ENCODE measurements at regions not wholly inside any gene's neighbourhood (a gene's known extent, or its start where the extent isn't known, plus 50 kb on each side); places are given as distances from the start of the nearest gene placed in this dataset.

- no peak for TF ChIP-seq CTCF (IDR thresholded peaks at IDR 0.05; ENCODE audit: low read depth, low read length)
- H3K9me3 ChIP-seq (ENCODE audit: control insufficient read depth, insufficient read depth, low read length) = no peaks in the 10 kb centered on the region
- ChIA-PET POLR2A (no interaction called here), CTCF (no interaction called here)
- no peak overlapping the region for H3K4me3 ChIP-seq (ENCODE audit: low read depth, low read length)
- no peaks in the 10 kb centered on the region for H3K27me3 ChIP-seq (ENCODE audit: control insufficient read depth, insufficient read depth, low read length)
- H3K27ac ChIP-seq (ENCODE audit: low read depth, low read length) = no peak overlapping the region
- DNase-seq (ENCODE audit: low read depth, low spot score) = no peak
Measured at GRCh38 chr2:176844461-176844860, 368.1 kb upstream of the HNRNPA3 start.

- Histone ChIP-seq H3K4me3 (ENCODE audit: low read depth, low read length) (no peak overlapping the region), H3K27me3 (ENCODE audit: control insufficient read depth, insufficient read depth, low read length) (no peaks in the 10 kb centered on the region), H3K9me3 (ENCODE audit: control insufficient read depth, insufficient read depth, low read length) (no peaks in the 10 kb centered on the region), H3K27ac (ENCODE audit: low read depth, low read length) (no peak overlapping the region)
- POLR2A ChIA-PET = no interaction called here
- TF ChIP-seq CTCF (IDR thresholded peaks at IDR 0.05; ENCODE audit: low read depth, low read length) = no peak
- CTCF ChIA-PET = no interaction called here
- DNase-seq (ENCODE audit: low read depth, low spot score) = no peak
Measured at GRCh38 chr2:176845718-176846117, 366.9 kb upstream of the HNRNPA3 start.

DNA sequence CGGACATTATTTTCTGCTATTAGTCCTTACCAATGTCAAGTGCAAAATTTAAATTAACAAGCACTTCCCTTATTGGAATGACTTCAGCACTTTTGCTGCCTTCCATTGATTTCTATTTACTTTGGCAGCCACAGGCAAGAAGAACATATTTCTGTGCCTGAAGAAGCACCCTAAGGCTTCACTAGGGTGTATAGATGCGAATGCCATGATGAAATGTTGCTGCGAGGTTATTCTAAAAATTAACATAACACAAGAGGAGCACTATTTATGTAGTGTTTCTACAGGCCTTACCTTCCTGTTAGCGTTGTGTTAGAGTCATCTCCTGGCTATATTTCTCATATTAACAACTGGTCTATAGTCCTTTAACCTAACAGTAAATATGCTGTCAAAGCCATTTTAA lies 365.0 kb upstream of the HNRNPA3 start:
- H3K4me3 ChIP-seq (ENCODE audit: low read depth, low read length) = no peak overlapping the region
- H3K27me3 ChIP-seq (ENCODE audit: control insufficient read depth, insufficient read depth, low read length) = no peaks in the 10 kb centered on the region
- H3K9me3 ChIP-seq (ENCODE audit: control insufficient read depth, insufficient read depth, low read length) = no peaks in the 10 kb centered on the region
- ChIA-PET POLR2A (no interaction called here), CTCF (no interaction called here)
- DNase-seq (ENCODE audit: low read depth, low spot score) = no peak
- H3K27ac ChIP-seq (ENCODE audit: low read depth, low read length) = no peak overlapping the region
- no peak for TF ChIP-seq CTCF (IDR thresholded peaks at IDR 0.05; ENCODE audit: low read depth, low read length)

DNA sequence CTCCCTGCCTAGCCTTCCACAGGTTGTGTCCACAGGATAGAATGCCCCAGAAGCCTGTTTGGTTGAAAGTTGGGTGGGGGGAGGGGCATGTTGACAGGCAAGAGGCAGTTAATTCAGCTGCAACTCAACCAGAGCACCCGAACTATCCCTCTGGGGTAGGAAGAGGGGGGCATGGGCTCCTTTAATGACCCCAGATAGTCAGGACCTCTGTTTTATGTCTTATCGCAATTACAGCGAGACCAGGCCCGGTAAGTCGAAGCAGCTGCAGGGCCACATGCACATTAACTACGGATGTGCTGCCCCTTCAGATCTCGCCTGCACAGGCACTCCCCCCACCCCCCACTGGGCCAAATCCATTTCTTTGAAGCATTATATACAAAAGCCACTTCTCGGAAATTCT lies 363.8 kb upstream of the HNRNPA3 start:
- TF ChIP-seq CTCF (IDR thresholded peaks at IDR 0.05; ENCODE audit: low read depth, low read length) = no peak
- CTCF ChIA-PET = no interaction called here
- no peak for DNase-seq (ENCODE audit: low read depth, low spot score)

DNA sequence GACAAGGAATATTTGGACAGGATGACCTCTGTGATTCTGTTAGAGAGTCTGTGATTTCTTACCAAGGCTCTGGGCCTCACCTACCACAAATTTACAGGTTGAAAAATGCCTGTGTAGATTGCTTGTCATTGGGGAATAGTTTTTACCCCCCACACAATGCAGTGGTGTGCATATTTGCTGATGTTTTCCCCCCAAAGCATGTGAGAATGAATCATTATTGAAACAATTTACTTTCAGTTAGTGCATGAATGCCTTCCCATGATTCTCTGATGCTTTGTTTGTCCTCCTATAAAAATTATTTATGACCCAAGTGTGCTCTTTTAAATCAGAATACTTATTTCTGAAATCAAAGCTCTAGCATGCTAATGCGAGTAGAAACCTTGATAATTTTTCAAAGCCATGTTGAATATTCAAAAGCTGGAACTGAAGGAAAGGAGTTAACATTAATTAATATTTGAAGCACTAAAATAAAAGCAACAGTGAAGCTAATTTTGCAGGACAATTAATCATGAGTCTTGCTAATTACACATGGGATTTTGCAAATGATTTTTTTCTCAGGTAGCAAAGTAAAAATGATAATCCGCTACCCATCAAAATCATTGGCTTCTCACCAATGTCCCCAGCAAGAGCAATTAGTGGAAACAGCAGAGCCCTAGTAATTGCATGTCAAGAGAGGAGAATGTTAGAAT lies 361.2 kb upstream of the HNRNPA3 start:
- POLR2A ChIA-PET = no interaction called here
- Histone ChIP-seq H3K9me3 (ENCODE audit: control insufficient read depth, insufficient read depth, low read length) (no peaks in the 10 kb centered on the region), H3K27me3 (ENCODE audit: control insufficient read depth, insufficient read depth, low read length) (no peaks in the 10 kb centered on the region), H3K27ac (ENCODE audit: low read depth, low read length) (no peak overlapping the region), H3K4me3 (ENCODE audit: low read depth, low read length) (no peak overlapping the region)
- CTCF ChIA-PET = no interaction called here
- no peak for DNase-seq (ENCODE audit: low read depth, low spot score)
- TF ChIP-seq CTCF (IDR thresholded peaks at IDR 0.05; ENCODE audit: low read depth, low read length) = no peak

More for the DNA sequence above, 363.8 kb upstream of the HNRNPA3 start:
- Histone ChIP-seq H3K4me3 (ENCODE audit: low read depth, low read length) (no peak overlapping the region), H3K27ac (ENCODE audit: low read depth, low read length) (no peak overlapping the region), H3K9me3 (ENCODE audit: control insufficient read depth, insufficient read depth, low read length) (no peaks in the 10 kb centered on the region), H3K27me3 (ENCODE audit: control insufficient read depth, insufficient read depth, low read length) (no peaks in the 10 kb centered on the region)
- POLR2A ChIA-PET = no interaction called here

All from AG04450 (cell line).